ENCODE measurements at regions not wholly inside any gene's neighbourhood (a gene's known extent, or its start where the extent isn't known, plus 50 kb on each side); places are given as distances from the start of the nearest gene placed in this dataset.

GRCh38 chr6:44000164-44000842 lies 126.9 kb downstream of the MRPL14 start (continued):
- TF ChIP-seq KAT2A (conservative IDR thresholded peaks at IDR 0.05; ENCODE audit: control insufficient read depth, low read depth, low read length) (no peak), GABPA (IDR thresholded peaks at IDR 0.05; ENCODE audit: low read depth) (no peak), MEF2A (IDR thresholded peaks at IDR 0.05; ENCODE audit: insufficient read depth, low read depth, low read length) (no peak), ZNF274 (IDR thresholded peaks at IDR 0.05; ENCODE audit: insufficient read depth, insufficient read length) (no peak), E2F8 (IDR thresholded peaks at IDR 0.05; ENCODE audit: low read depth, partially characterized antibody) (peak; percentile 50), POLR2AphosphoS2 (IDR thresholded peaks at IDR 0.05; ENCODE audit: low read depth, low read length) (peak; percentile 65; the same call in 1 of the 2 replicates), RB1 (IDR thresholded peaks at IDR 0.05; ENCODE audit: borderline replicate concordance) (peak; percentile 62; the same call in 1 of the 2 replicates), MLLT1 (IDR thresholded peaks at IDR 0.05) (peak; percentile 55; the same call in 1 of the 2 replicates), CREM (IDR thresholded peaks at IDR 0.05; ENCODE audit: low read depth) (peak; percentile 56), STAT3 (IDR thresholded peaks at IDR 0.05; ENCODE audit: low read depth, low read length) (no peak), NFIC (IDR thresholded peaks at IDR 0.05; ENCODE audit: low read depth, low read length) (no peak), RCOR1 (conservative IDR thresholded peaks at IDR 0.05; ENCODE audit: low read depth, low read length) (no peak), TCF12 (IDR thresholded peaks at IDR 0.05; ENCODE audit: low read depth, low read length) (no peak), JUNB (IDR thresholded peaks at IDR 0.05) (no peak), ZNF592 (IDR thresholded peaks at IDR 0.05) (no peak), SKIL (IDR thresholded peaks at IDR 0.05; ENCODE audit: low read depth, poor library complexity, severe bottlenecking) (peak; percentile 31), ZNF207 (IDR thresholded peaks at IDR 0.05; ENCODE audit: borderline replicate concordance) (no peak), IRF4 (IDR thresholded peaks at IDR 0.05; ENCODE audit: low read depth, low read length) (no peak), YBX1 (IDR thresholded peaks at IDR 0.05) (no peak), STAT1 (conservative IDR thresholded peaks at IDR 0.05) (no peak)
